H1 (cell line): ENCODE measurements at regions not wholly inside any gene's neighbourhood (a gene's known extent, or its start where the extent isn't known, plus 50 kb on each side); places are given as distances from the start of the nearest gene placed in this dataset.

Source experiments
- CTCF ChIA-PET: fragments of 300-600 bp; sonication (Branson Sonifier 250); formaldehyde crosslinking; loops from one replicate; lab custom pipeline; 2021; ENCODE audit not compliant: partially characterized antibody; lab: Charles Lee
- POLR2A ChIA-PET: fragments of 300-600 bp; sonication (Branson Sonifier 250); formaldehyde crosslinking; loops from one replicate; lab custom pipeline; 2021; ENCODE audit warnings: inconsistent platforms; ENCODE audit not compliant: partially characterized antibody; lab: Charles Lee
- DNase-seq, 2 experiments: peaks; one replicate each; pipeline versions ENCODE4 v3.0.0 to v3.0.0-alpha.2; 2010 to 2022; ENCODE audit warnings: low spot score in 2 of 2, low read depth in 1 of 2, mixed read lengths in 1 of 2
- FAIRE-seq: peaks from 2 replicates; lab custom pipeline; 2011; peaks lifted over from hg19 to GRCh38; lab: Jason Lieb, UNC
- H2AFZ ChIP-seq: 2 replicates; pipeline ENCODE4 v1.8.1; 2012; ENCODE audit warnings: low read length, inconsistent platforms
- H2AK5ac ChIP-seq: 2 replicates; pipeline ENCODE4 v1.6.1; 2013; ENCODE audit warnings: low read depth, low read length
- H2BK120ac ChIP-seq: replicated peaks from 2 replicates; pipeline ENCODE3; 2013; ENCODE audit warnings: low read depth, low read length, inconsistent platforms
- H2BK12ac ChIP-seq: 2 replicates; pipeline ENCODE4 v1.6.1; 2013; ENCODE audit warnings: low read depth, low read length
- H2BK15ac ChIP-seq: 2 replicates; pipeline ENCODE4 v1.6.1; 2013; ENCODE audit warnings: low read length
- H2BK20ac ChIP-seq: 2 replicates; pipeline ENCODE4 v1.6.1; 2013; ENCODE audit warnings: low read length
- H2BK5ac ChIP-seq: 2 replicates; pipeline ENCODE4 v1.6.1; 2013; ENCODE audit warnings: low read depth, low read length
- H3K14ac ChIP-seq: 2 replicates; pipeline ENCODE4 v1.6.1; 2013; ENCODE audit warnings: inconsistent platforms; ENCODE audit not compliant: insufficient read length
- H3K18ac ChIP-seq: 2 replicates; pipeline ENCODE4 v1.6.1; 2013; ENCODE audit warnings: low read length; ENCODE audit errors: extremely low read depth
- H3K23ac ChIP-seq: 2 replicates; pipeline ENCODE4 v1.6.1; 2013; ENCODE audit warnings: inconsistent platforms; ENCODE audit not compliant: insufficient read length
- H3K23me2 ChIP-seq: 2 replicates; pipeline ENCODE4 v1.6.1; 2013; ENCODE audit warnings: low read depth, low read length
- H3K27ac ChIP-seq: 2 replicates; pipeline ENCODE4 v1.6.1; 2011; ENCODE audit warnings: low read depth, low read length, inconsistent platforms
- H3K27me3 ChIP-seq, 4 experiments: replicated peaks in 1 of 4; 1 replicate in 1 of 4; 2 replicates in 3 of 4; pipeline versions ENCODE4 v1.6.1 to v1.8.1; 2011 to 2013; ENCODE audit warnings: low read length in 3 of 4, mild to moderate bottlenecking in 3 of 4, inconsistent platforms in 2 of 4, mixed read lengths in 2 of 4, moderate library complexity in 1 of 4; ENCODE audit not compliant: control insufficient read depth in 3 of 4, insufficient read depth in 3 of 4; ENCODE audit errors: extremely low read depth in 1 of 4
- H3K36me3 ChIP-seq, 4 experiments: 2 replicates each; pipeline versions ENCODE4 v1.6.1 to v1.8.1; 2011 to 2013; ENCODE audit warnings: mild to moderate bottlenecking in 4 of 4, low read length in 3 of 4, moderate library complexity in 2 of 4, control low read depth in 1 of 4, inconsistent platforms in 1 of 4; ENCODE audit not compliant: insufficient read depth in 4 of 4, control insufficient read depth in 2 of 4
- H3K4ac ChIP-seq: replicated peaks from 2 replicates; pipeline ENCODE3; 2013; ENCODE audit warnings: low read length, low read depth, mixed read lengths, inconsistent platforms; ENCODE audit not compliant: insufficient read length
- H3K4me1 ChIP-seq, 4 experiments: replicated peaks in 1 of 4; 1 replicate in 1 of 4; 2 replicates in 3 of 4; pipeline versions ENCODE4 v1.6.1 to v1.8.1; 2011 to 2013; ENCODE audit warnings: low read length in 3 of 4, inconsistent platforms in 2 of 4, mixed read lengths in 1 of 4; ENCODE audit not compliant: insufficient read depth in 4 of 4, control insufficient read depth in 3 of 4
- H3K4me2 ChIP-seq, 2 experiments: 2 replicates each; pipeline versions ENCODE4 v1.6.1 to v1.8.1; 2011 to 2013; ENCODE audit warnings: low read depth in 2 of 2, low read length in 2 of 2, control low read depth in 1 of 2, inconsistent platforms in 1 of 2, mild to moderate bottlenecking in 1 of 2; ENCODE audit not compliant: insufficient read depth in 1 of 2
- H3K4me3 ChIP-seq, 4 experiments: fragments of 200-600, 300-600 bp in 1 of 4; sonication (generic), shearing (Covaris generic), sonication (Bioruptor Twin) in 1 of 4; 2 replicates each; pipeline versions ENCODE4 v1.5.1 to v1.8.1; 2011 to 2016; ENCODE audit warnings: low read length in 4 of 4, low read depth in 3 of 4, control low read depth in 2 of 4, inconsistent platforms in 2 of 4, mild to moderate bottlenecking in 2 of 4, mixed read lengths in 1 of 4, moderate library complexity in 1 of 4; ENCODE audit not compliant: insufficient read depth in 2 of 4; ENCODE audit errors: extremely low read depth in 1 of 4
- H3K56ac ChIP-seq: replicated peaks from 2 replicates; pipeline ENCODE3; 2013; ENCODE audit warnings: low read depth, mild to moderate bottlenecking, mixed read lengths, low read length, inconsistent platforms; ENCODE audit not compliant: insufficient read length
- H3K79me1 ChIP-seq: 2 replicates; pipeline ENCODE4 v1.6.1; 2013; ENCODE audit warnings: low read depth, low read length, control low read depth
- H3K79me2 ChIP-seq, 2 experiments: 2 replicates each; pipeline versions ENCODE4 v1.6.1 to v1.8.1; 2012 to 2013; ENCODE audit warnings: low read length in 2 of 2, mild to moderate bottlenecking in 2 of 2, inconsistent platforms in 1 of 2; ENCODE audit not compliant: insufficient read depth in 2 of 2, control insufficient read depth in 1 of 2
- H3K9ac ChIP-seq, 4 experiments: replicated peaks in 1 of 4; 1 replicate in 1 of 4; 2 replicates in 3 of 4; pipeline versions ENCODE4 v1.6.1 to v1.8.1; 2011 to 2013; ENCODE audit warnings: low read depth in 3 of 4, low read length in 3 of 4, control low read depth in 2 of 4, mild to moderate bottlenecking in 2 of 4, moderate library complexity in 2 of 4, inconsistent platforms in 1 of 4; ENCODE audit errors: extremely low read depth in 1 of 4
- H3K9me3 ChIP-seq, 2 experiments: 2 replicates each; pipeline versions ENCODE4 v1.6.1 to v1.8.1; 2012 to 2013; ENCODE audit warnings: mild to moderate bottlenecking in 2 of 2, moderate library complexity in 2 of 2, control low read depth in 1 of 2, inconsistent platforms in 1 of 2, low read depth in 1 of 2, low read length in 1 of 2, mixed read lengths in 1 of 2; ENCODE audit not compliant: insufficient read depth in 2 of 2
- H4K20me1 ChIP-seq, 2 experiments: replicated peaks in 1 of 2; 2 replicates each; pipeline versions ENCODE3 to v1.8.1; 2011 to 2013; ENCODE audit warnings: inconsistent platforms in 2 of 2, low read length in 2 of 2, mild to moderate bottlenecking in 1 of 2; ENCODE audit not compliant: insufficient read depth in 2 of 2, control insufficient read depth in 1 of 2
- H4K5ac ChIP-seq: 2 replicates; pipeline ENCODE4 v1.6.1; 2013; ENCODE audit warnings: low read length, low read depth, mixed read lengths, inconsistent platforms; ENCODE audit not compliant: insufficient read length
- H4K8ac ChIP-seq: 2 replicates; pipeline ENCODE4 v1.8.0; 2013; ENCODE audit warnings: mild to moderate bottlenecking, moderate library complexity, low read length, inconsistent platforms; ENCODE audit not compliant: insufficient read depth; ENCODE audit errors: extremely low read depth
- H4K91ac ChIP-seq: replicated peaks from 2 replicates; pipeline ENCODE3; 2013; ENCODE audit warnings: low read length, mixed read lengths, inconsistent platforms; ENCODE audit not compliant: insufficient read length
- CBX5 ChIP-seq: fragments of 300-800, 300-1000 bp; sonication (generic); IDR thresholded peaks from 2 replicates; pipeline ENCODE4 v1.7.1; 2016; ENCODE audit warnings: antibody characterized with exemption, low read length, low read depth
- CBX8 ChIP-seq: fragments of 300-800, 300-1000 bp; sonication (generic); IDR thresholded peaks from 2 replicates; pipeline ENCODE4 v1.7.1; 2016; ENCODE audit warnings: low read depth, low read length, borderline replicate concordance
- CTBP2 ChIP-seq: IDR thresholded peaks from 2 replicates; pipeline ENCODE4 v1.7.0; 2011; ENCODE audit warnings: borderline replicate concordance, mild to moderate bottlenecking, moderate library complexity, mixed read lengths, low read length; ENCODE audit not compliant: insufficient read depth, insufficient read length
- GTF2F1 ChIP-seq: IDR thresholded peaks from 2 replicates; pipeline ENCODE4 v1.6.1; 2012; ENCODE audit warnings: low read depth, low read length, improper control_type of control experiment, borderline replicate concordance
- HDAC6 ChIP-seq: IDR thresholded peaks from one replicate; pipeline ENCODE4 v1.7.1; 2012; ENCODE audit warnings: low read depth, mild to moderate bottlenecking, inconsistent platforms, low read length, moderate library complexity
- KDM1A ChIP-seq: fragments of 200-600, 300-600 bp; sonication (generic); IDR thresholded peaks from 2 replicates; pipeline ENCODE4 v1.7.1; 2016; ENCODE audit warnings: mild to moderate bottlenecking, low read length, borderline replicate concordance
- RBBP5 ChIP-seq: IDR thresholded peaks from 2 replicates; pipeline ENCODE4 v1.7.1; 2012; ENCODE audit warnings: low read depth, mild to moderate bottlenecking, inconsistent platforms, low read length, moderate library complexity, borderline replicate concordance
- SAP30 ChIP-seq: fragments of 300-600 bp; sonication (generic); IDR thresholded peaks from 2 replicates; pipeline ENCODE4 v1.7.1; 2012; ENCODE audit warnings: low read length, moderate library complexity, mild to moderate bottlenecking, inconsistent platforms; ENCODE audit not compliant: insufficient read depth, insufficient replicate concordance
- SIRT6 ChIP-seq: IDR thresholded peaks from one replicate; pipeline ENCODE4 v1.7.1; 2012; ENCODE audit warnings: low read length, inconsistent platforms
- SIX5 ChIP-seq: IDR thresholded peaks from 2 replicates; pipeline ENCODE4 v1.6.1; 2011; ENCODE audit warnings: mild to moderate bottlenecking, low read depth, low read length
- SP4 ChIP-seq: IDR thresholded peaks from 2 replicates; pipeline ENCODE4 v1.6.1; 2012; ENCODE audit warnings: low read length, inconsistent platforms
- SRF ChIP-seq: IDR thresholded peaks from 2 replicates; pipeline ENCODE4 v1.6.1; 2011; ENCODE audit warnings: mild to moderate bottlenecking, low read depth, low read length, moderate library complexity
- TEAD4 ChIP-seq: IDR thresholded peaks from 2 replicates; pipeline ENCODE4 v1.6.1; 2012; ENCODE audit warnings: low read depth, low read length, inconsistent platforms, mixed read lengths
- YY1 ChIP-seq: IDR thresholded peaks from 2 replicates; pipeline ENCODE4 v1.6.1; 2011; ENCODE audit warnings: low read depth, mild to moderate bottlenecking, low read length
- WGBS, 2 experiments: shearing (Covaris generic) in 1 of 2; methylation state at CpG; one replicate each; pipeline versions ENCODE4 v1.1.6 to v1.1.7; 2013 to 2015; ENCODE audit warnings: low lambda C conversion rate in 2 of 2, mixed read lengths in 2 of 2, inconsistent platforms in 1 of 2, low coverage in 1 of 2, missing lambda C conversion rate in 1 of 2; ENCODE audit not compliant: insufficient replicate concordance in 2 of 2, insufficient coverage in 1 of 2, insufficient read length in 1 of 2; ENCODE audit errors: extremely low coverage in 1 of 2, missing lambda C conversion rate in 1 of 2; 5-methylcytosine and 5-hydroxymethylcytosine counted together
- TF ChIP-seq, protein P1 (sequence below): IDR thresholded peaks from 2 replicates; pipeline ENCODE4 v1.6.1; 2012; ENCODE audit warnings: inconsistent platforms

DNA sequence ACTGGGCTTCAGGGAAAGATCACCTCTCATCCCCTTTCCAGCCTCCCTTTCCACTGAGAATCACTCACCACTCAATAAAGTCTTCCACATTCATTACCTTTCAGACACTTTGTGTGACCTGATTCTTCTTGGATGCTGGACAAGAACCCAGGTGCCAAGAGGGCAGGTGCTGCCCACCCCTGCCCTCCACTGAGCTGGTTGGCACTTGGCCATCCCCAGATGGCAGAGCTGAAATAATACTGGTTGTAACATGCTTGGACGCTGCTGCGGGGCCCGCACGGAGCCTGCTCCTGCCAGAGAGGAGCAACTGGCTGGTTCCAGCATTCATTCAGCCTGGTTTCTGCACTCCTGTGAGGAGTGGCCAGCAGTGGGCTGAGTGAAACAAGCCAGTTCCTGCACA, 386.7 kb upstream of the CCDC196 start:
- H3K14ac ChIP-seq: no peak overlapping the region
- H3K18ac ChIP-seq: no peak overlapping the region
- WGBS, 2 experiments: 100% methylated on average over 4 of the region's 4 CpGs; no CpG with 5 or more reads in 1 of the 2 experiments
- H2AFZ ChIP-seq: no peak overlapping the region
- H3K36me3 ChIP-seq: no peaks in the 10 kb centered on the region
- no peak overlapping the region for H3K9ac ChIP-seq
- FAIRE-seq: no peak
- no peaks in the 10 kb centered on the region for H3K23me2 ChIP-seq
- no peaks in the 10 kb centered on the region for H4K20me1 ChIP-seq
- no peak overlapping the region for H2BK15ac ChIP-seq
- TF ChIP-seq SIX5 (no peak), SIRT6 (no peak), YY1 (no peak), HDAC6 (no peak), GTF2F1 (no peak), TEAD4 (no peak), SAP30 (no peak), CBX5 (no peak), SP4 (no peak), RBBP5 (no peak), CBX8 (no peak), KDM1A (no peak), CTBP2 (no peak), SRF (no peak)
- TF ChIP-seq, protein P1, sequence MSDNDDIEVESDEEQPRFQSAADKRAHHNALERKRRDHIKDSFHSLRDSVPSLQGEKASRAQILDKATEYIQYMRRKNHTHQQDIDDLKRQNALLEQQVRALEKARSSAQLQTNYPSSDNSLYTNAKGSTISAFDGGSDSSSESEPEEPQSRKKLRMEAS: no peak
- no peak overlapping the region; the same call in 1 of the 2 replicates for H4K8ac ChIP-seq
- no peak overlapping the region for H2BK5ac ChIP-seq
- no peak overlapping the region for H4K5ac ChIP-seq
- no peak overlapping the region for H2BK120ac ChIP-seq
- no peak overlapping the region for H4K91ac ChIP-seq
- H3K79me2 ChIP-seq: no peaks in the 10 kb centered on the region
- no peak overlapping the region for H2BK20ac ChIP-seq
- no peak overlapping the region for H2AK5ac ChIP-seq
- no peaks in the 10 kb centered on the region for H3K79me1 ChIP-seq
- H3K4ac ChIP-seq: no peak overlapping the region
- no peak overlapping the region for H3K4me3 ChIP-seq
- H3K4me1 ChIP-seq: peaks cover 0 to 3% (median 0%) of the 10 kb centered on the region in 4 experiments; a peak in 2 of 7 replicates
- no peak overlapping the region for H3K56ac ChIP-seq
- ChIA-PET POLR2A (no interaction called here), CTCF (no interaction called here)
- H3K4me2 ChIP-seq: no peak overlapping the region
- H3K27me3 ChIP-seq: no peaks in the 10 kb centered on the region
- no peak overlapping the region for H3K23ac ChIP-seq
- H3K27ac ChIP-seq: no peak overlapping the region
- no peaks in the 10 kb centered on the region for H3K9me3 ChIP-seq
- no peak overlapping the region for H2BK12ac ChIP-seq
- no peak for DNase-seq
